Activated CD4-positive, alpha-beta T cell treated with anti-CD3 and anti-CD28 coated beads for 24 hours (primary cell): ENCODE measurements at regions not wholly inside any gene's neighbourhood (a gene's known extent, or its start where the extent isn't known, plus 50 kb on each side); places are given as distances from the start of the nearest gene placed in this dataset.

Experiments
- DNase-seq, 2 donors: peaks; one replicate each; pipeline ENCODE4 v3.0.0-alpha.2; 2020; ENCODE audit warnings: low read depth in 2 of 2

GRCh38 chr12:98344046-98344930 is 171.1 kb upstream of the TMPO start:
- no peak for DNase-seq

GRCh38 chr12:98345308-98345876 is 170.0 kb upstream of the TMPO start:
- no peak for DNase-seq

DNA sequence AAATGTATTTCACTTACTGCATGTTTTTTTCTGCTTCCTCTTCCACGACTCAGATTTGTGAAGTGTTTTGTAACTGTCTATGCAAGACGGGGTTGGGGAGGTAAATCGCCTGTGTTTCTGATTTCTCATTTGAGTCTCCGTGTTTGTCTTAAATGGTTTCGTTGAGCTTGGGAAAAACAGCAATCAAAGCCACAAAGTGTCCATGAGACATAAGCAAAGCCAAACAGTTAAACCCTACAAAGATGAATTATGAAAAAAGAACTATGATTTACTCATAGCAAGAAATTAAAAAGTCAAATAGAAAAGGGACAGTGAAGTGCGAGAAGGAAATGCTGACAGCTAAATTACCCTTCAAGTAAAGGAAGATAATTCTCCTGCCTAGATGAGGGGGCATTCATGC is 164.3 kb upstream of the TMPO start:
- DNase-seq: no peak

DNA sequence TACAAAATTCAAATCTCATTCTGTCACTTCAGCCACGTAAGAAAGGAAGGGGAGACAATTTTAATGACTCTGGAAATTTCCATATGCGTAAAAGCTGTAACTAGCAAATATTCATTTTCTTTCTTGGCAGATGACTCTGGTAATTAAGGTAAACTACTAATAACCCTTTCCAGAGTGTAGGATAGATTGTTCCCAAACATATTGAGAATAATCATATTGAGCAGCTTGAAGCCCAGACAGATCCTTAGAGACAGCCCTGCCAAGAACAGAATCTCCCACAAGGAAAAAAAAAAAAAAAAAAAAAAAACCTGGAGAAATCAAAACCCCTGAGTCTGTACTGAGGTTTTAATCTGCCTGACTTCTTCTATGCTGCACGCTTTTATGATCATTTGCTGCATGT is 163.6 kb upstream of the TMPO start:
- DNase-seq: no peak

GRCh38 chr12:98352218-98352811 is 163.1 kb upstream of the TMPO start:
- no peak for DNase-seq

DNA sequence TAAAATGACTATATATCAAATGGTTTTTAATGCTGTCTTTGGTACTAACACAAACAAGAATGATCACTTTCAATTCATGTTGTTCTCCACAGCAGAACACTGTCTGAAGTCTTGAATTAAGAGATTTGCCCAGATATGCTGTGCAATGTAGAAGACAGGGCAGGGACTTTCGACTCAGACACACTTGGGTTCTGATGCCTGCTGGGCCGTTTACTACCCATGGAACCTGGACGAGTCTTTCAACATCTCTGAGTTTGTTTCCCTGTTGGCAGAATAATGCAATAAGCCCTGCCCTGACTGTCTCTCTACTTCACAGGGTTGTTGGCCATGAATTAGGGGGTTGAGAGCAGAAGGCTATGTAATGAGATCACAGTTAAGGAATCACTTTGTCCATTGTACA is 162.6 kb upstream of the TMPO start:
- DNase-seq: no peak

DNA sequence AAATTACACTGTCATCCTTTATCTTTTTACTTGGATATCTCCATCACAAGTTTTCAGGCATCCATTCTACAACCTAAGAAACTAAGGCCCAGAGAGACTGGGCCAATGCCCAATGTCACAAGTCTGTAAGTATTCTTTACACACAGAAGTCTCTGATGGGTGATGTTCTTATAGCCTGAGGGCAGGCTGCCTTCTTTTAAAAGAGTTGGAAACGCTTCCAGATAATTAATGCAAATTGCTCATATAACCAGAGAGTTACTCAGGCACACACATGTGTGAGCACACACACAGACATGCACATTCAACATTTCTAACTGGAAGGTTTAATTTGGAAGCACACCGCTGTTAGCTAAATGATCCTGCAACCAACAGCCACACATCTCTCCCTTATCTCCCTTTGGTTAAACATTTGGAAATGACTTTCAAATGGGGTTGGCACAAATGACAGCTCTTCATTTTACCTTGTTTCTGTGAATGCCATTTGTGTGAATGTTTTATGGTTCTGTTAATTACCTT is 160.8 kb upstream of the TMPO start:
- no peak for DNase-seq

DNA sequence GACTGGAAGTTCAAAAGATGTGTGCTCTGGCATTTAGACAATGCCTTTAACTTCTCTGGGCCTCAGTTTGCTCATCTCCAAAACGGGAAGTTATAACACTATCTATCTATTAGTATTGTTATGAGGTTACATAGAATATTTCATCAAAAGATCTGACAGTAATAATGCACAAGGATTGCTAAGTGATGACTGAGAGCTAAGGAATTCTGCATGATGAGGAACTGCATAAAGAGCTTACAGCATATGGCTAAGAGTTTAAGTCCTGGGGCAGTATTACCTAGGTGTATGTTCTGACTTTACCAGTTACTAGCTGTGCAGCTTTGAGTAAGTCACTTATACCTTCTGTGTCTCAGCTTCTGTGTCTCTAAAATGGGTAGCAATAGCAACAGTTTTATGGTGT is 160.1 kb upstream of the TMPO start:
- DNase-seq: no peak

- no peak for DNase-seq
These were observed 159.5 kb upstream of the TMPO start for GRCh38 chr12:98355933-98356332.

- no peak for DNase-seq
These were observed 157.2 kb upstream of the TMPO start for GRCh38 chr12:98358144-98358543.

- DNase-seq: no peak
These were observed 155.5 kb upstream of the TMPO start for GRCh38 chr12:98359856-98360255.

DNA sequence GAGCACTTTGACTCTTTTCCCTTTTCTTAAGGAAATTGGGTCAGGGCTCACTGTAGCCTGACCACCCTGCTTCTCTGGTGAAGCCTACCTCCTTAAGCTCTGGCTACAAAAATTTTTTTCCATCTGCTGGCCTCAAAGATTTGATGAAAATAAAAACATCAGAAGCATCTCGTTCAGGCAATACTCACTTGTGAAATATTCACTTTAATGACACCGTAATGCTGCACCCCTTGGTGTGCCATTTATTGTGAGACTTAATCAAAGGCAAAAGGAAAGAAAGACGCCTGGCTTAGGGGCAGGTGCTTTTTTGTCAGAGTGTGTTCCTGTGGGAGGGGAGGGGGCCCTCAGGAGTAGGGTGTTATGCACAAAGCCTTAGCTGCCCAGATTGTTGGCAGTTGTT is 155.0 kb upstream of the TMPO start:
- DNase-seq: no peak

- DNase-seq: no peak
These were observed 145.8 kb upstream of the TMPO start for GRCh38 chr12:98369581-98369980.

GRCh38 chr12:98370976-98371375 is 144.4 kb upstream of the TMPO start:
- no peak for DNase-seq

DNA sequence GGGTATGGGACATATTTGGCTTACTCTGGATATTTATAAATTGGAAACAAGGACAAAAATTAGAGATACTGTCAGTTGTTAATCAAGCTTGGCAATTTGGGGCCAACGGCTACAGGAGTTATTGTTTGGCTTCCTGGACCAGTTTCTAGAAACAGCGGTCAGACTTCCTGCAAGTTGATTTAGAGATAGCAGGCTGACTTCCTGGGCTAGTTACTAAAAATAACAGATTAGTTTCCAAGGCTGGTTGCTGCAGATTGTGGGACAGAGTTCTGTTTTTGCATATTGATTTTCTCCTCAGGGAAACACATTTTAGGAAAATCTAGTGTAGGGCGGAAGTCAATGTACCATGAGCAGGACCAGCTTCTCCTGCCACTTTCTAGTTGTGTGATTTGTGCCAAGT is 144.0 kb upstream of the TMPO start:
- no peak for DNase-seq

DNA sequence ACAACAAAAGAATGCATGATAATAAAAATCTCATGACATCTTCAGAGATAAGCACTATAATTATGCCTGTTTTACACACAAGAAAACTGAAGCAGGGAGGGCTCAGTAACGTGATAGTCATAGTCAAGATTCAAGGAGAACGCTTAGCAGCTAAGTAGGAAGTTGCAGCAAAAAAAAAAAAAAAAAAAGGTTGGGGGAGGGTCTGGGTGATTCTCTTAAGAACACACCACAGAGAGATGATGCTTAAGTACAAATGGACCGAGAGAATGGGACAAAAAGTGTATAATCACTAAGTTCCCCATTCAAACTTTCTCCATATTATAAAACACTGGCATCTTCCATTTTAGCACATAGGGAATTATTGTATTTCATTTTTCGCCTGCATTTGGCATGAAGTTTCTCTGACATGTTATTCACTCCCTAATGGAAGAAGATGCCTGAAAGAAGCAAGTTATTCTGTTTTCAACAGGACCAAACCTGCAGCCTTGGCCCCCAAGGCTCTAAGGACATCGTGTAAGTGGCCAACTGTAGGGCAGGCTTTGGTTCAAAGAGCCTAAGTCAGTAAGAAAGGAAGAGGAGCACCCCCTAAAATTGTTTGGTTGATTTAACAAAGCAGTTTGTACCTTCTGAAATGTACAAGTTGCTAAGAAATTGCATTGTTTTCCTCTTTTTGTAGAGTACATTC is 142.9 kb upstream of the TMPO start:
- no peak for DNase-seq

DNA sequence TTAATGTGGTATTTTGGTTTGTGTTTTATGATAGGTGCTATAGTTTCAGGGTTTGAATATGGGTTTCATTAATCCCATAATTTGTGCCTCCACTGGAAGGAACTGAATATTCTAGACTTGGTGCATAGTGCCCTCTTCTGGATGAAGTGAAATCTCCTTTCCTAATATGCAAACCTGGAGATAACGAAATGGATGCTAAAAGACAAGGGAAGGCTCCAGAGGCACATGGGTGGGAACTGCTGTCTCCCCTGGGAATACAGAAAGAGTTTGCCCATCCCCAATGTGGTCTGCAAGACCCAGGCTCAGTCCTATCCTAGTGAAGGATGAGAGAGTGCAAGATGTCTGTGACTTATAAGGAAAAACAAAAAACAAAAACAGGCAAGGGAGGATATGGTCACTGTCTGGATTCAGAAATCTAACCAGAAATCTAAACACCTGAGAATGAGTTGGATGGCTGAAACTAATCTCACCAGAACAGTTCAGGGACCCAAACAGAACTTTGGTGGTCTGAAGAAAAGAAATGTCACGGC is 142.3 kb upstream of the TMPO start:
- DNase-seq: no peak

- DNase-seq: no peak
These were observed 141.4 kb upstream of the TMPO start for GRCh38 chr12:98374007-98374406.

DNA sequence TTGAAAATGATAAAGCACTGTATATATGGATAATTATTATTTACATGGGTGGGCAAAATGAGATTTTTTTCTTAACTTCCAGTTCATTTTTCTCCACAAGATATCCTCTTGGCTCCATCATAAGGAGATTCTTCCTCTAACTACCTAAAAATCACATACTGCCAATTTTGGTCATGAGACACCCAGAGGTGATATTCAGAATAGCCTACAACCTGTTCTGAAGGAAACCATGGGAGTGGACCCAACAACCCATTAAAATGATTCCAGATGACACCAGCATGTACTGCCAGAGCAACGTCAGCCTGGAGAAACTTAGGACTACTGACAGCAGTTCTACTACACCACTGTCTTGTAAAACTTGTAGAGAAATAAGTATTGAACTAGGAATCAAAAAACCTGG is 136.3 kb upstream of the TMPO start:
- DNase-seq: no peak

- no peak for DNase-seq
These were observed 129.7 kb upstream of the TMPO start for GRCh38 chr12:98385641-98386040.

DNA sequence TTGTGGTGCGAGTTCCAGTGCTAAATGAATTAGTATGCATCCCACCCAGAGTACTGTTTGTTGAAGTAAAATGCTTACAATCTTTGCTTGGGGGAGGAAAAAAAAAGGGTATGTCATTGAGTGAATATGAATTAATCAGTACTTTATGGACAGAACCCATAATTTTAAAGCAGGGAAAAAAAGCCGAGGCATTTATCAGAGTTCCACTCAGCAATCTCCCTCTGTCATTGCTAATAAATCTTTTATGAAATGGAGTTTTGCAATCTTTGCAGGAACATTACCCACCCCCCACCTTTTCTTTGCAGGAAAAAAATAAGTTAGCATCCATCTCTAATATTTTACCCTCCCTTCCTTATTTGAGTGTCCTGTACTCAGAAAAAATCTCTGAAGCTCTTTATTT is 127.9 kb upstream of the TMPO start:
- DNase-seq: no peak

DNA sequence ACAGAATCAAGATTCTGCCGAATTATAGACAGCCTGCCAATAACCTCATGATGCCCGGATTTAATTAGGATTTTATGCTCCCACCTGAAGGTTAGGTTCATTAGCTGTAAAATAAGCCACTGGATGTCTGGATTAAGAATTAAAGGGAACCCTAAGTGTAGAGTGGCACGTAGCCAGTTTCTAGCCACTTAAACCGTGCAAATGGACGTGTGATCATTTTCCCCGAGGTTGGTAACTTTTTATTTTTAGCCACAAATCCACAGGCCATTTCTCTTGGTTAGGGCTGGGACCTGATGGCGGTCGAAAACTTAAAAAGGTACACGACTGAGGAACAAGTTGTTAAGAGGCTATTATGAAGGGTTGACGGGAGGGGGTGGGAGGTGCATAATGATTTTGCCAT is 127.3 kb upstream of the TMPO start:
- no peak for DNase-seq
